NCI-H1694 (cell line): ENCODE measurements at regions not wholly inside any gene's neighbourhood (a gene's known extent, or its start where the extent isn't known, plus 50 kb on each side); places are given as distances from the start of the nearest gene placed in this dataset.
"Not testable (repeated sequence)": the region's sequence is repeated elsewhere in the genome, so short reads cannot be mapped to it uniquely, and the experiment has no call there.

Experiments used
- DNase-seq: peaks from one replicate; lab custom pipeline; 2025; lab: John Stamatoyannopoulos, UW

GRCh38 chr5:25393256-25393655 is 748.5 kb upstream of the CDH10 start:
- peak; percentile 83 for DNase-seq

DNA sequence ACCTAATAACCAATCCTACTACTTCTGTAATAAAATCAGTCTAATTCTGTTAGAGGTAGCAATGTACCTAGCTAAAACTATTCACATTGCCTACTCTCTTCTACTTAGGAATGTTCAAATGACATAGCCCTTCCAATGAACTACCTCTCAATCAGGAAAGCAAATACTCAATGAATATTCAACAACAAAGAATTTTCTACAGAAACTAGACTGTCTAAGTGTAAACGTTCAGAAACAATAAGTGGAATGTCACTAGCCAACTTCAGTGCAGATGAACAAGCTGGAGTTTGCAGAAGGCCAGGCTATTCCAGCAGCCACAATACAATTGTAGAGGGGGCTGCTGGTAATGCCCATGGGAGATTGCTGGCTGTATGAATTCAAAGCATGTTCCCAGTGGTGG is 743.2 kb upstream of the CDH10 start:
- DNase-seq: no peak

DNA sequence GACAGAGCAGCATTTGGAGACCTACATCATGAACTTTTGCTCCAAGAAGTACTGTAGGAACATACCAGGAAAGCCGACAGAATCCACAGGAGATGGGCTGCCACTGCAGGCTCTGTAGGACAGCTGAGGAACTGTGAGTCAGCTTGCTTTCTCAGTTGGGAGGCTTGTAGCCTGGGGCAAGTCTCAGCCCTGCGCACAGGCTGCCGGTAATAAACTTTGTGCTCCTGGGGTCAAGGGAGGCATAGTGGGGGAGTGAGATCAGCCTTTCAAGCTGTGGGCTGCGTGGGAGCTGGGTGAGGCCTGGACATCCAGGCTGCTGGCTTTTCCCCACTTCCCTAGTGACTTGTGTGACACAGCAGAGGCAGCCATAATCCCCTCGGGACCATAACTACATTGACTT is 718.0 kb upstream of the CDH10 start:
- DNase-seq: no peak

DNA sequence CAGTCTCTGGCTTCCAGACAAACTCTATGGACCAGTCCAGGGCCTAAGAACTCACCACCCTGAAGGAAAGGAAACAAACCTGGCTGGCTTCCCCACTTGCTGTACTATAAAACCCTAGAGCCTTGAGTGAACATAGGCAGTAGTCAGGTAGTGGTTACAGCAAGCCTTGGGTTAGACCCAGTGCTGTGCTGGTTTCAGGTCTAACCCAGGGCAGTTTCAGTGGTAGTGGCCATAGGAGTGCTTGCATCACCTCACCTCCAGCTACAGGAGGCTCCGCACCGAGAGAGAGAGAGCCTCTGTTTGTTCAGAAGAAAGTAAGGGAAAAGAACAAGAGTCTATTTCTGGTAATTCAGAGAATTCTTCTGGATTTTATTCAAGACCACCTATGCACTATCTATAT is 714.1 kb upstream of the CDH10 start:
- no peak for DNase-seq

DNA sequence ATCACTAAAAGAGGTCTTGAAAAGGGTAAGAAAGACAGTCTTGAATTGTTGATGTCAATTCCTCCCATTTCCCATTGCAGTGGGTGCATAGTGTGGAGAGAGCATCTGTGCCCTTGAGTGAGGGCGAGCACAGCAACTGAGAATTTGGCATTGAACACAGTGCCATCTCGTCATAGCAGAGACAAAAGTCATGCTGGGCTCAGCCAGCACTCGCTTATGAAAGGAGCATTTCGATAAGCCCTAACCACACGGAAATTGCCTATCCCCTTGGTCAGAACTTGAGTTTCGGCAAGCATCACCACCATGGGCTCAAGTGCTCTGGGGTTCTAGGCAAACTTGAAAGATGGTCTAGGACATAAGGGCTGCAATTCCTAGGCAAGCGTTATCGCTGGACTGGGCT is 712.8 kb upstream of the CDH10 start:
- DNase-seq: no peak

DNA sequence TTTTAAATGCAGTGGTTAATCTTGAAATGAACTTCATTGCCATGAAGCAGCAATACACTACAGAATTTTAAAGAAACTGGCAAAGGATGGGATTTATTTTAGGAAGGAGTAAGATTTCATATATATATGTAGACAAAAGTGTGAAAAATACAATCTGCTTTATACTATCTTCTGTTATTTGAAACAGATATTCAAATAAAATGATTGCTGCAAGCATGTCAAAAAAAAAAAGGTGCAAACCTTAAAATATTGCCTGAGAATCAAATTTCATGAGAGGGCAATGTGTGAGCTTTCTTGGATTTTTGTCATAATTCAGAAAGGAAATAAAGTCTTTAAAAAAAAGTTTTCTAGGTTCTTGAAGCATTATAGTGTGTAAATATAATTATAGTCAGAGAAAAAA is 705.0 kb upstream of the CDH10 start:
- no peak for DNase-seq

DNA sequence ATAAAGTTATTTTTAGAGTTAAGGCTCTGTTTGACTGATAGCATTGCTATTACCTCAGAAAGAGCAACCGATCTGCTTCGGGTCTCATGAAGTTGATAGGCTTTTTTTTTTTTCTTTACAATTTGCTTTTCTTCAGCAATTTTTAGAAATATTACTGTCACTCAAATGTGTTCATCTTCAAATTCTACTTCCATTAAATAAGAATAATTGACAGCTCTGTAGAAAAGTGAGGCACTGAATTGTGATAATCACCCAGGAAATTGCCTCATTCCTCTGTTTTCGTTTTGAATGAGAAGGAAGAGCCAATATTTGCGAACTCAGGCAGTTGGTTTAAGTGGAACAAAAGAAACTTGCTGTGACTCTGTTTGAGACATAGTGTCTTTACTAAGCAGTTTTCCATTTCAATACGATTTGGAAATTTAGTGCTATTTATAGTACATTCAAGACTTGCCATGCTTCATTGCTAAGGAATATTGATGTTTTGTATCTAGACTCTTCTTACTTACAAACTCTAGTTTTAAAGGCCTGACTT is 700.5 kb upstream of the CDH10 start:
- no peak for DNase-seq

- DNase-seq: no peak
These were observed 694.8 kb upstream of the CDH10 start for GRCh38 chr5:25339541-25339940.

GRCh38 chr5:25334350-25334749 is 689.6 kb upstream of the CDH10 start:
- no peak for DNase-seq

DNA sequence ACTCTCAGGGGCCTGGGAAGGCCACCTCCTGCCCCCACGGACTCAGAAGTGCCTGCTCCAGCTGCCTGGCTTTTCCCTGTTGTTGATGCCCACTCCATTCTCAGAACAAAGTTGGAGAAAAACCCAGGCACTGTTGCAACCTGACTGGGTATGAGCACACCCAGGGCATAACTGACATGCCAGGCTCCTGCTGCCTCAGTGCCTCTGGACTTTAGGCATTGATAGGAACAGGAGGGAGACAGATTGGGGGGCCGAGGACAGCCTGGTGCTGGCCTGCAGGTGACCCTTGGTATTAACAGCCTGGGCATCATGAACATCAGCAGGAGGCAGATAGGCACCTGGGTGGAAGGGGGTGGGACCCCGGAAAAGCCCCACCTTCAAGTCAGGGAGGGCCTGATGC is 685.9 kb upstream of the CDH10 start:
- no peak for DNase-seq

GRCh38 chr5:25327172-25327571 is 682.4 kb upstream of the CDH10 start:
- DNase-seq: no peak

DNA sequence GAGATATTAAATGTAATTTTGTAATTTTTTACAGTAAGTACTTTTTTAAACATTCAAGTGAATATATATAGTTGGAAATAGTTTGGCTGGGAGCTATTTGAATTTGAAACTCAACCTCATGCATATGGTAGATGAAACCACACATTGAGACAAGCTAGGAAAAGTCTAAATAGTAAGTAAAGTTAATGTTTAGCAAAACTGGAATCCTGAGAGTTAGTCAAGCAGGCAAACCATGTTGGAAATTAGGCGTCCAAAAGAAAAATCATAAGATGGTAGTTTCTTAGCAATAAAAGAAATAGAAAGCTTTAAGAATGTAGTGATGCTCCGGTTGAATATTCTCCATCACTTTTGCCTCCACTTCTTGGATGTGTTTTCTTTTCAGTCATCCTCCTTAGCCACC is 657.1 kb upstream of the CDH10 start:
- DNase-seq: no peak

- DNase-seq: no peak
These were observed 650.3 kb upstream of the CDH10 start for GRCh38 chr5:25295067-25295466.

DNA sequence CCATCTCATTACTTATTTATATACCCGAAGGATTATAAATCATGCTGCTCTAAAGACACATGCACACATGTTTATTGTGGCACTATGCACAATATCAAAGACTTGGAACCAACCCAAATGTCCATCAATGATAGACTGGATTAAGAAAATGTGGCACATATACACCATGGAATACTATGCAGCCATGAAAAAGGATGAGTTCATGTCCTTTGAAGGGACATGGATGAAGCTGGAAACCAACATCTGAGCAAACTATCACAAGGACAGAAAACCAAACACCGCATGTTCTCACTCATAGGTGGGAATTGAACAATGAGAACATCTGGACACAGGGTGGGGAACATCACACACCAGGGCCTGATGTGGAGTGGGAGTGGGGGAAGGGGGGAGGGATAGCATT is 645.0 kb upstream of the CDH10 start:
- not testable (repeated sequence) for DNase-seq

DNA sequence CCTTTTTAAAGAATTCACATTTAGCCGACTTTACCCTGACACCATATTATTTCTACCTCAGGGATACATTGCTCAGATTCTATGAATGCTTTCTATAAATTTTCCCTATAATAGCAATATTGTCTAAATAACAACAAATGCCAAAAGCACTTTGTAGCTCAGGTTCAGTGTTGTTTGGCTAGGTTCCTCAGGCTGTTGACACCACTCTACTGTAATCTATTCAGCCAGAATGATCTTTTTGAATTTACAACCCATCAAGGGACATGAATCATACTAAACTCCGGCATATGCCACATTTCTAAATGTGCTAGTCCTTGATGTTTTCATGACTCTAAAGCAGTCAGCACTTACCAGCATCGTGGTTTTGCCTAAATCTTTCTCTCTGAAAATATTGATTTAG is 641.5 kb upstream of the CDH10 start:
- peak; percentile 28 for DNase-seq

DNA sequence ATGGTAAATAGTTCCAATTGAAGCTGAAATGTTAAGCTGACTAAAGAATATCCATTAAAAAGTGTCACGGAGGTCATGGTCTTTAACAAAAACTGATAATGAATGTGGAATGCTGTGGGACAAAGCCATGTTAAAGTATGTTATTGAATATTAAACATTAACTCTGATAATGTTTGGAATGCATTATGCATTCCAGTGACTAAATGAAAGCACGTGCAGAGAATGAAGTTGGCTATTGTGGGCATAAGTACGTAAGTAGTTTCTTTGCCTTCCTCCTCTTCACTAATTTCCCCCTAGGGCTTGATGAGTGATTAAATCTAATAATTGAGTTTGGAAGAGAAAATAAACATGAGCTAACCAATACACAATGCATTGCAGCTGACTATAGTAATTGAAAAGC is 640.4 kb upstream of the CDH10 start:
- no peak for DNase-seq

GRCh38 chr5:25263507-25263906 is 618.7 kb upstream of the CDH10 start:
- not testable (repeated sequence) for DNase-seq

DNA sequence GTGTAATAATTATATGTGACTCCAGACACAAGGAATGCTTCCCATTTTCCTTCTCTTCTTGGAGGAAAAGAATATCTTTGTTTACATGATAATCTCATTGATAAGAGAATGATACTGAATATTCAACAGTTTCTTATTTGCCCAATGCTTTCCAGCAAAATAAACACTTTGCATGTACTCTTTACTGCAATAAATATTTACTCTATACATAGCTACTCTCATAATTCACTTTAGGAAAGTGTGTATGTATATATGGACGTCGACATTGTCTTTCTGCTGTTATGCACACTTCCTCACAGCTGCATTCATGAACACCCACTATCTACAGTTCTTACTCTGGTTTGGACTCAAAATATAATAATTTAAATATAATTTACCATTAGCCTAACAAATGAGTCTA is 617.4 kb upstream of the CDH10 start:
- no peak for DNase-seq

GRCh38 chr5:25255128-25255527 is 610.4 kb upstream of the CDH10 start:
- DNase-seq: no peak

DNA sequence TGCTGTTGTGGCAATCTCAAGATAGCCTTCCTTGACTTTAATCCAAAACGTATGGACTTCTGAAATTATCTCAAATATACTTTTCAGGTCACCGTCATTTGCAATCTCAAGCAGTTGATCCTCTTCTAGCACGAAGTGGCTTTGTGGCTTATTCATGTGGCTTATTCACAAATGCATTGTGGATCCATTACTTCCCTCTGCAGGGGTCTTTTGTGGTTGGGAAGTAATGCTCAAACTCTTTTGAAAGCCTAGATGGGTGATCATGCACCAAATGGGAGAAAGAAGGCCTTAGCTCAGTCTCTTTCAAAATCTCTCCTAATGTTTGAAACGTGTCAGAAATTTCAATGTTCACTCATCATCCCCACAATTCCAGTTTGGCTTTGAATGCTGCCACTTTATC is 597.2 kb upstream of the CDH10 start:
- no peak for DNase-seq

DNA sequence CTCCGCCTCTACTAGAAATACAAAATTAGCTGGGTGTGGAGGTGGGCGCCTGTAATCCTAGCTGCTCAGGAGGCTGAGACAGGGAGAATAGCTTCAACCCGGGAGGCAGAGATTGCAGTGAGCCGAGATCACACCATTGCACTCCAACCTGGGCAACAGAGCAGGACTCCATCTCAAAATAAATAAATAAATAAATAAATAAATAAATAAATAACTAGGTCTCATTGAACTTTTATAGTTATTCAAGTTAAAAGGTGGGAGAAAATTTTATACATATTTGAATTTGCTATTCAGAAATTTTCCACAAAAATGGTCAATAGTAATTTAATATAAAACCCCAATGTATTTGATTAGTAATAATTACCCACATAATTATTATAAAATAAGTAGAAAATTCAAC is 593.9 kb upstream of the CDH10 start:
- DNase-seq: not testable (repeated sequence)

GRCh38 chr5:25224316-25224982 is 579.7 kb upstream of the CDH10 start:
- no peak for DNase-seq

DNA sequence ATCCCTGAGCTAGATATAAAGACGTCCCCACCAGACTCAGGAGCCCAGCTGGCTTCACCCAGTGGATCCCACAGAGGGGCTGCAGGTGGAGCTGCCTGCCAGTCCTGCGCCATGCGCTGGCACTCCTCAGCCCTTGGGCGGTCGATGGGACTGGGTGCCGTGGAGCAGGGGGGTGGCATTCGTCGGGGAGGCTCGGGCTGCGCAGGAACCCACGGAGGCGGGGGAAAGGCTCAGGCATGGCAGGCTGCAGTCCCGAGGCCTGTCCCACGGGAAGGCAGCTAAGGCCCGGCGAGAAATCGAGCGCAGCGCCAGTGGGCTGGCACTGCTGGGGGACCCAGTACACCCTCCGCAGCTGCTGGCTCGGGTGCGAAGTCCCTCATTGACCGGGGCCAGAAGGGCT is 555.1 kb upstream of the CDH10 start:
- not testable (repeated sequence) for DNase-seq

GRCh38 chr5:25190521-25191000 is 545.8 kb upstream of the CDH10 start:
- DNase-seq: no peak
